ENCODE measurements at regions not wholly inside any gene's neighbourhood (a gene's known extent, or its start where the extent isn't known, plus 50 kb on each side); places are given as distances from the start of the nearest gene placed in this dataset.

- FAIRE-seq = no peak
Measured at GRCh38 chr3:30503446-30503845, 103.0 kb upstream of the TGFBR2 start.

GRCh38 chr3:30504939-30505338 lies 101.5 kb upstream of the TGFBR2 start:
- no peak for FAIRE-seq

GRCh38 chr3:30505866-30506520 lies 100.4 kb upstream of the TGFBR2 start:
- no peak for FAIRE-seq

GRCh38 chr3:30508339-30508738 lies 98.1 kb upstream of the TGFBR2 start:
- FAIRE-seq = no peak

GRCh38 chr3:30510596-30510995 lies 95.8 kb upstream of the TGFBR2 start:
- FAIRE-seq = no peak

GRCh38 chr3:30511524-30512251 lies 94.7 kb upstream of the TGFBR2 start:
- FAIRE-seq = no peak

- FAIRE-seq = no peak
Measured at GRCh38 chr3:30512576-30512975, 93.8 kb upstream of the TGFBR2 start.

- no peak for FAIRE-seq
Measured at GRCh38 chr3:30513374-30514152, 92.8 kb upstream of the TGFBR2 start.

GRCh38 chr3:30516238-30516637 lies 90.2 kb upstream of the TGFBR2 start:
- no peak for FAIRE-seq

- no peak for FAIRE-seq
Measured at GRCh38 chr3:30518181-30518864, 88.1 kb upstream of the TGFBR2 start.

GRCh38 chr3:30518872-30519271 lies 87.5 kb upstream of the TGFBR2 start:
- no peak for FAIRE-seq

GRCh38 chr3:30520699-30521098 lies 85.7 kb upstream of the TGFBR2 start:
- FAIRE-seq = no peak

GRCh38 chr3:30521156-30521715 lies 85.2 kb upstream of the TGFBR2 start:
- no peak for FAIRE-seq

GRCh38 chr3:30522476-30522875 lies 83.9 kb upstream of the TGFBR2 start:
- FAIRE-seq = no peak

GRCh38 chr3:30523366-30523765 lies 83.0 kb upstream of the TGFBR2 start:
- FAIRE-seq = no peak

- no peak for FAIRE-seq
Measured at GRCh38 chr3:30524357-30525040, 81.9 kb upstream of the TGFBR2 start.

GRCh38 chr3:30526031-30526430 lies 80.4 kb upstream of the TGFBR2 start:
- no peak for FAIRE-seq

- no peak for FAIRE-seq
Measured at GRCh38 chr3:30527186-30527585, 79.2 kb upstream of the TGFBR2 start.

- FAIRE-seq = no peak
Measured at GRCh38 chr3:30527720-30528119, 78.7 kb upstream of the TGFBR2 start.

- no peak for FAIRE-seq
Measured at GRCh38 chr3:30530084-30530483, 76.3 kb upstream of the TGFBR2 start.

GRCh38 chr3:30531017-30531570 lies 75.3 kb upstream of the TGFBR2 start:
- no peak for FAIRE-seq

GRCh38 chr3:30535525-30535924 lies 70.9 kb upstream of the TGFBR2 start:
- FAIRE-seq = peak; percentile 83

All from endometrium (tissue), 2 donors.